DND-41 (cell line): ENCODE measurements at regions not wholly inside any gene's neighbourhood (a gene's known extent, or its start where the extent isn't known, plus 50 kb on each side); places are given as distances from the start of the nearest gene placed in this dataset.

Source experiments
- ATAC-seq: fragments of 200-7000 bp; cut with Tn5 transposase; 3 replicates; pipeline ENCODE4 v1.9.1; 2021; ENCODE audit warnings: low read depth; ENCODE audit not compliant: insufficient read depth
- DNase-seq: peaks from one replicate; pipeline ENCODE4 v3.0.0-alpha.2; 2020
- H2AFZ ChIP-seq: 2 replicates; pipeline ENCODE4 v1.6.0; 2012; ENCODE audit warnings: low read depth, low read length
- H3K27ac ChIP-seq: 2 replicates; pipeline ENCODE4 v1.5.1; 2012; ENCODE audit warnings: low read length, inconsistent platforms
- H3K27me3 ChIP-seq: fragments of 200-600 bp; sonication (generic); 2 replicates; pipeline ENCODE4 v1.6.0; 2012; ENCODE audit warnings: low read length, mild to moderate bottlenecking, inconsistent platforms; ENCODE audit not compliant: insufficient read depth, poor library complexity
- H3K36me3 ChIP-seq: 2 replicates; pipeline ENCODE4 v1.5.1; 2012; ENCODE audit warnings: low read length, inconsistent platforms; ENCODE audit not compliant: insufficient read depth
- H3K4me1 ChIP-seq: 2 replicates; pipeline ENCODE4 v1.5.1; 2012; ENCODE audit warnings: mild to moderate bottlenecking, low read length; ENCODE audit not compliant: insufficient read depth
- H3K4me2 ChIP-seq: 2 replicates; pipeline ENCODE4 v1.6.0; 2012; ENCODE audit warnings: mild to moderate bottlenecking, moderate library complexity, low read length, inconsistent platforms; ENCODE audit not compliant: insufficient read depth
- H3K4me3 ChIP-seq, 2 experiments: fragments of 200-600 bp in 1 of 2; shearing (Covaris generic) in 1 of 2; 2 replicates each; pipeline ENCODE4 v1.5.1; 2012 to 2016; ENCODE audit warnings: inconsistent platforms in 2 of 2, low read length in 2 of 2, mild to moderate bottlenecking in 2 of 2, low read depth in 1 of 2, moderate library complexity in 1 of 2
- H3K79me2 ChIP-seq: 2 replicates; pipeline ENCODE4 v1.6.0; 2012; ENCODE audit warnings: low read length, inconsistent platforms; ENCODE audit not compliant: insufficient read depth
- H3K9ac ChIP-seq: 2 replicates; pipeline ENCODE4 v1.6.0; 2012; ENCODE audit warnings: low read depth, mild to moderate bottlenecking, inconsistent platforms, low read length, moderate library complexity
- H3K9me3 ChIP-seq: 2 replicates; pipeline ENCODE4 v1.5.1; 2012; ENCODE audit warnings: low read length, moderate library complexity, mild to moderate bottlenecking, inconsistent platforms; ENCODE audit not compliant: insufficient read depth, severe bottlenecking
- H4K20me1 ChIP-seq: 2 replicates; pipeline ENCODE4 v1.6.0; 2012; ENCODE audit warnings: low read length; ENCODE audit not compliant: insufficient read depth
- CTCF ChIP-seq: IDR thresholded peaks from 2 replicates; pipeline ENCODE4 v1.5.1; 2012; ENCODE audit warnings: borderline replicate concordance, low read length, moderate library complexity, mild to moderate bottlenecking; ENCODE audit not compliant: poor library complexity, severe bottlenecking; ENCODE audit errors: extremely low read depth
- EZH2 ChIP-seq: IDR thresholded peaks from 3 replicates; pipeline ENCODE4 v1.6.1; 2012; ENCODE audit warnings: borderline replicate concordance, low read depth, mild to moderate bottlenecking, moderate library complexity, low read length, inconsistent platforms; ENCODE audit not compliant: severe bottlenecking

GRCh38 chr10:130902471-130902870, 409.1 kb downstream of the TCERG1L start:
- no peaks in the 10 kb centered on the region for H4K20me1 ChIP-seq
- H3K4me3 ChIP-seq: no peak overlapping the region
- no peak overlapping the region for H2AFZ ChIP-seq
- no peaks in the 10 kb centered on the region for H3K36me3 ChIP-seq
- H3K27ac ChIP-seq: no peak overlapping the region
- no peak for TF ChIP-seq EZH2
- TF ChIP-seq CTCF: no peak
- no peaks in the 10 kb centered on the region for H3K79me2 ChIP-seq
- H3K9ac ChIP-seq: no peak overlapping the region
- peaks cover 2% of the 10 kb centered on the region for H3K27me3 ChIP-seq
- H3K4me2 ChIP-seq: no peak overlapping the region
- no peaks in the 10 kb centered on the region for H3K4me1 ChIP-seq
- ATAC-seq (no peak), DNase-seq (no peak)
- H3K9me3 ChIP-seq: no peaks in the 10 kb centered on the region

DNA sequence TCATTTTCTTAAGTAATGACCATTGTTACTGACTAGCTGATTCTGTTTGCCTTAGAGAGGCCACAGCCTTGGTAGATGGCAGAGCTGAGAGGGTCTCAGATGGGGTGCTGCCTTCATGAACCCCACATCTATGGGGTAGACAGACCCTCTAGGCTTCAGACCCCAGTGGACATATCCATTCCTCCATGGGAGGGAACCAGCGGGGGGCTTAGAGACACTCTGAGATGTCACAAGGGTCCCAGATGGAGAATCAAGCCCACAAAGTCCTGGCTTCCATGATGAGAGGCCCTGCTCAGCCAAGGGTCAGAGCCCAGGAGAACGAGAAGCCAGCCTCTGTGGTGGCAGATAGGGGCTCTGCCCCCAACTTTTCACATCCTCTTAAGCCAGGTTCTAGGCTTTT, 408.6 kb downstream of the TCERG1L start:
- H3K9me3 ChIP-seq: no peaks in the 10 kb centered on the region
- no peaks in the 10 kb centered on the region for H3K36me3 ChIP-seq
- H3K27ac ChIP-seq: no peak overlapping the region
- H2AFZ ChIP-seq: no peak overlapping the region
- no peaks in the 10 kb centered on the region for H3K4me1 ChIP-seq
- H3K79me2 ChIP-seq: no peaks in the 10 kb centered on the region
- TF ChIP-seq EZH2: no peak
- TF ChIP-seq CTCF: no peak
- H3K9ac ChIP-seq: no peak overlapping the region
- H4K20me1 ChIP-seq: no peaks in the 10 kb centered on the region
- peaks cover 2% of the 10 kb centered on the region for H3K27me3 ChIP-seq
- no peak for DNase-seq
- H3K4me3 ChIP-seq: no peak overlapping the region
- no peak for ATAC-seq
- H3K4me2 ChIP-seq: no peak overlapping the region

DNA sequence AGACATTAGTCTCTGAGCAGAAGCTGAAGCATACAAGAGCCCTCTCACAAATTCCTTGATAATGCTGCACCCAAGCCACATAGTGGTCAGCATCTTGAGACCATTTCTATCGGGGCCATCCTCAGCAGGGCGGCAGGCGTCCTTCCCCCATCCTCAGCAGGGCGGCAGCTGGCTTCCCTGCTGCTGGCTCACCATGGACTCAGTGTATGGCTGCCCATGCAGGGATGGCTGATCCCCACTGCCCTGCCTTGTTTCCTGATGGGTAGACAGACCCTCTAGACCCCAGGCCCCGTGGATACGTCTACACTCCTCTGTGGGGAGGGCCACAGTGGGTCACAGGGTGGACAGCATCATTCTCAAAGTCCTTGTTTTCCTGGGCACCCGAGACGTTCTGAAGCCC, 406.8 kb downstream of the TCERG1L start:
- Histone ChIP-seq H3K36me3 (no peaks in the 10 kb centered on the region), H3K27ac (no peak overlapping the region), H3K9me3 (no peaks in the 10 kb centered on the region), H2AFZ (no peak overlapping the region), H3K9ac (no peak overlapping the region), H3K4me1 (no peaks in the 10 kb centered on the region), H4K20me1 (no peaks in the 10 kb centered on the region), H3K79me2 (no peaks in the 10 kb centered on the region), H3K4me2 (no peak overlapping the region), H3K27me3 (peaks cover 2% of the 10 kb centered on the region), H3K4me3 (no peak overlapping the region)
- no peak for ATAC-seq
- TF ChIP-seq EZH2 (no peak), CTCF (no peak)
- DNase-seq: no peak

- Histone ChIP-seq H3K9ac (no peak overlapping the region), H3K27me3 (peaks cover 2% of the 10 kb centered on the region), H3K4me3 (no peak overlapping the region), H2AFZ (no peak overlapping the region), H4K20me1 (no peaks in the 10 kb centered on the region), H3K27ac (no peak overlapping the region), H3K36me3 (no peaks in the 10 kb centered on the region), H3K9me3 (no peaks in the 10 kb centered on the region), H3K79me2 (no peaks in the 10 kb centered on the region), H3K4me2 (no peak overlapping the region), H3K4me1 (no peaks in the 10 kb centered on the region)
- no peak for DNase-seq
- no peak for ATAC-seq
- TF ChIP-seq CTCF (no peak), EZH2 (no peak)
These were observed 406.1 kb downstream of the TCERG1L start for GRCh38 chr10:130905386-130905785.
